HuH-7 (cell line): ENCODE measurements at regions not wholly inside any gene's neighbourhood (a gene's known extent, or its start where the extent isn't known, plus 50 kb on each side); places are given as distances from the start of the nearest gene placed in this dataset.
"Not testable (repeated sequence)": the region's sequence is repeated elsewhere in the genome, so short reads cannot be mapped to it uniquely, and the experiment has no call there.

ENCODE experiments used
- DNase-seq: peaks from one replicate; pipeline ENCODE4 v3.0.0; 2011; ENCODE audit warnings: low spot score

- no peak for DNase-seq
These were observed 278.3 kb downstream of the SPRY1 start for GRCh38 chr4:123674762-123675465.

- no peak for DNase-seq
These were observed 279.0 kb downstream of the SPRY1 start for GRCh38 chr4:123675567-123675966.

GRCh38 chr4:123676071-123676889 is 279.7 kb downstream of the SPRY1 start:
- no peak for DNase-seq

- DNase-seq = no peak
These were observed 280.3 kb downstream of the SPRY1 start for GRCh38 chr4:123676890-123677229.

GRCh38 chr4:123682931-123683330 is 286.3 kb downstream of the SPRY1 start:
- no peak for DNase-seq

- not testable (repeated sequence) for DNase-seq
These were observed 288.3 kb downstream of the SPRY1 start for GRCh38 chr4:123684937-123685336.

GRCh38 chr4:123695531-123695930 is 298.9 kb downstream of the SPRY1 start:
- not testable (repeated sequence) for DNase-seq

GRCh38 chr4:123696687-123697086 is 300.1 kb downstream of the SPRY1 start:
- DNase-seq = no peak

GRCh38 chr4:123698556-123698955 is 302.0 kb downstream of the SPRY1 start:
- no peak for DNase-seq

GRCh38 chr4:123699880-123700771 is 303.5 kb downstream of the SPRY1 start:
- no peak for DNase-seq

GRCh38 chr4:123701131-123701575 is 304.6 kb downstream of the SPRY1 start:
- no peak for DNase-seq

- DNase-seq = no peak
These were observed 308.8 kb downstream of the SPRY1 start for GRCh38 chr4:123705419-123705818.

GRCh38 chr4:123706973-123707372 is 310.4 kb downstream of the SPRY1 start:
- no peak for DNase-seq

GRCh38 chr4:123708902-123709301 is 312.3 kb downstream of the SPRY1 start:
- no peak for DNase-seq

- no peak for DNase-seq
These were observed 312.7 kb downstream of the SPRY1 start for GRCh38 chr4:123709336-123709735.

GRCh38 chr4:123731035-123731434 is 334.4 kb downstream of the SPRY1 start:
- DNase-seq = no peak

GRCh38 chr4:123737156-123737555 is 340.6 kb downstream of the SPRY1 start:
- no peak for DNase-seq

- DNase-seq = no peak
These were observed 343.2 kb downstream of the SPRY1 start for GRCh38 chr4:123739806-123740205.

GRCh38 chr4:123740236-123740635 is 343.6 kb downstream of the SPRY1 start:
- DNase-seq = no peak

GRCh38 chr4:123741906-123742305 is 345.3 kb downstream of the SPRY1 start:
- no peak for DNase-seq

GRCh38 chr4:123743848-123744247 is 347.3 kb downstream of the SPRY1 start:
- DNase-seq = no peak

GRCh38 chr4:123744664-123745290 is 348.2 kb downstream of the SPRY1 start:
- peak; percentile 20 for DNase-seq
